HG03045 (cell line): ENCODE measurements at regions not wholly inside any gene's neighbourhood (a gene's known extent, or its start where the extent isn't known, plus 50 kb on each side); places are given as distances from the start of the nearest gene placed in this dataset.
"Not testable (repeated sequence)": the region's sequence is repeated elsewhere in the genome, so short reads cannot be mapped to it uniquely, and the experiment has no call there.

ENCODE experiments used
- ATAC-seq: cut with Tn5 transposase; IDR thresholded peaks from one replicate; pipeline ENCODE4 v1.9.1; 2021; ENCODE audit warnings: mild to moderate bottlenecking, moderate library complexity; ENCODE audit not compliant: unreplicated experiment

GRCh38 chr13:50616101-50616500 is 227.4 kb downstream of the DLEU7 start:
- ATAC-seq, result no peak

DNA sequence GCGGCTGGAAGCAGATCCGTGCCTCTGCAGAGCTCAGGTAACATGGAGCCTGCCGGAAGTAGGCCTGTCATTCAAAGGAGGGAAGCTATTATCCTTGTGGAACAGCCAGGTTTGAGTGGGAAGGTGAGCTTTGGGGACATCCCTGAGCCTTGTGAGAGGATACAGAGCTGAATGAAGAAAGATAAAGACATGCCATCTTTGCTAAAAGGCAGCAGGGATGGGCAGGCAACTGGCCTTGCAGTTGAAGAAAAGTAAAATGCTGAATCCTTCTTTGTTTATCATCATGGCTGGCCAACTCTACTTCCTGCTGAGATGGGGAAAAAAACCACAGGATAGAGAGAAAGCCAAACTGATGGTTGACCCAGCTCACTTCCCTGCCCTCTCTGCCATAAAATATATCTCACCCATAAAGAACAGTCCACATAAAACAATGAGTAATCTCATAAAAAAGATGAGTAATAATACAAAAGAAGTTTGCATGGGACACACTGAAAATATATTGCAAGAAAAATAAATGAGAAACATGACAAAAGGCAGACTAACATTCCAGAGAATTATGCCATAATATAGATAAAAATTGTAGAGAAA is 226.3 kb downstream of the DLEU7 start:
- ATAC-seq, result no peak

DNA sequence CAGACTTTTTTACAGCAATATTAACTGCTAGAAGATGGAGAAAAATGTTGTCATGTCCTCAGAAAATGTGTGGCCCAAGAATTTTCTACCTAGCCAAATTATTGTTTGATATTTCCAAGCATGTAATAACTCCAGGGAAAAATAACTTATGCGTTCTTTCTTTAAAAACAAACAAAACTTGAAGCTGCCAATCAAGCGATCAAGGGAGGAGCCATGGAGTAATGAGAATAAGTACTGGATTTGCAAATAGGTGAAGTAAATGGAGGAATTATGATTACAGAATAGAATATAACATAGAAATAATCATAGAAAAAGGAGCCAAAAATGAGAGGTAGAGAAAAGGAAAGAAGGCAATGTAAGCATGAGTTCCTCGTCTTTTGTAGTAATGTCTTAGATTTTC is 225.3 kb downstream of the DLEU7 start:
- ATAC-seq, result no peak

- no peak for ATAC-seq
Measured at GRCh38 chr13:50626101-50626547, 217.4 kb downstream of the DLEU7 start.

DNA sequence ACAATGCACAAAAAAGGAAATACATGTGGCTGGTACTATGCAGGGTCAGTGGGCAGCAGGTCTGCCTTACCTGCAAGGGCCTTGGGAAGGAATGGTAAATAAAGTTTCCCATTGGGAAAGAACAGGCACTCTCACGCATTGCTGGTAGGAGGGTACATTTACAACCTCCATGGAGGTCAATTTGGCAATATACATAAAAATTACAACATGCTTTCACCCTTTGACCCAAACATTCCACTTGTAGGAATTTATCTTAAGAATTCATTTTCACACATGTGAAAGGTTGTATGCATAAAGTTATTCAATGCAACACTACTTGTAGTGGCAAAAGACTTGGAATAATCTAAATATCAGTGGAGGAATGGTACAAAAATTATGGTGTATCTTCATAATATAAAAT is 216.4 kb downstream of the DLEU7 start:
- no peak for ATAC-seq

GRCh38 chr13:50628512-50628911 is 215.0 kb downstream of the DLEU7 start:
- ATAC-seq, result not testable (repeated sequence)

DNA sequence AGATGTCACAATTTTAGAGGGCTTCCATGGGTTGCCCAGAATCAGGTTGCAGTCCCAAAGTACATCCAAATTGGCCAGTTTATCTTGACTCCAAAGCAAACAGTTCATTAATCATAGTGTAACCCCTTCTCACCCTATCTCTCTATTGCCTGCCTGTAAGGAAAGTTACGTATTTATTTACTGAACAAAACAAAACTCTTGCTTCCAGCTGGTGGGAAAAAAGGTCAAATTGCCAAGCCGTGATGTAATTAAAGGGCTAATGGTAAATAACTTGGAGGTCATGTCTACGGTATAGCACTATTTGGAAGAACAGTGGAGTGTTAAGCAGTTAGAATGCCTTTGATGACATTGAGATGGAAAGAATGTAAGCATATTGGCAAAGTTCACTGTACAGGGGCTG is 214.0 kb downstream of the DLEU7 start:
- ATAC-seq, result no peak

GRCh38 chr13:50629966-50630365 is 213.5 kb downstream of the DLEU7 start:
- no peak for ATAC-seq

- no peak for ATAC-seq
Measured at GRCh38 chr13:50631041-50631440, 212.5 kb downstream of the DLEU7 start.

DNA sequence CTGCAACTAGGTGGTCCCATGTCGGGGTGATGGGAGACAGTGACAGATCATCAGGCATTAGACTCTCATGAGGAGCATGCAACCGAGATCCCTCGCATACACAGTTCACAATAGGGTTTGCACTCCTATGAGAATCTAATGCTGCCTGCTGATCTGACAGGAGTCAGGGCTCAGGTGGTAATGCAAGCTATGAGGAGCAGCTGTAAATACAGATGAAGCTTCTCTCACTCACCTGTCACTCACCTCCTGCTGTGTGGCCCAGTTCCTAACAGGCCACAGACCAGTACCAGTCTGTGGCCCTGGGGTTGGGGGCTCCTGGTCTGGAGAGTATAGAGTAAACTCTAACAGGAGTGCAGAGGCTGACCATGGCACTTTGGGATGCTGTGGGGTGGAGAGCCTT is 209.2 kb downstream of the DLEU7 start:
- no peak for ATAC-seq

GRCh38 chr13:50635504-50635903 is 208.0 kb downstream of the DLEU7 start:
- ATAC-seq, result no peak

DNA sequence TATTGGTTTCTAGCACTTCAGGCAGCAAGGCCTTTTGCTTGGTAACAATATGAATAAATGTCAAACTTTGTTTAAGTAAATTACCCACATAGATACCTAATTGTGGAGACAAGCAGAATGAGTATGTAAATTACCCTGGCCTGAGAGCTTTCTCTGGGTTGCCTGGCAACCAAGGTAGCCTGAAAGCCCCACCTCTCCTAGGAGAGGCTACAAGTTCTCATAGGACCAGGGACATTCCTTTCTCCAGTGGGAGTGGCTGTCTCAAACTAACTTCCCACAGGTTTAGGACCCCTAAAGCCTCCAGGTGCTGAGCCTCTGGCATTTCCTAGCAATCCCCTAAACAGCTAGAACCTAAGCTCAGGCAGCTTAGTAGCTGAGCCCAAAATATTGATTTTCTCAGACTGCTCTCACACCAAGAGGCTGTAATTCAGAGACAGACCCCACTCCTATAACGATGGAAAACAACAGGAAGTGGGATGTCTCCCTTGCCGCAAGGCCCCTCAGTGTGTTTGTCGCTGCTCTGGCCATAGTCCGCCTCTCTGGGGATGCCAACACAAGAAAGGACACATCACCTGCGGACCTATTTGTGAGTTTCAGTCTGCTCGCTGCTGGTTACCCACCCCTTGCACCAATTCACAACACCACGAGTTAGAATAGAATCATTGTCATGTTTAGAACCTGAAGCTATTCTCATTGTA is 207.3 kb downstream of the DLEU7 start:
- no peak for ATAC-seq

- ATAC-seq, result no peak
Measured at GRCh38 chr13:50643060-50643459, 200.4 kb downstream of the DLEU7 start.

GRCh38 chr13:50644081-50644871 is 199.2 kb downstream of the DLEU7 start:
- no peak for ATAC-seq

- ATAC-seq, result no peak
Measured at GRCh38 chr13:50645092-50645491, 198.4 kb downstream of the DLEU7 start.

DNA sequence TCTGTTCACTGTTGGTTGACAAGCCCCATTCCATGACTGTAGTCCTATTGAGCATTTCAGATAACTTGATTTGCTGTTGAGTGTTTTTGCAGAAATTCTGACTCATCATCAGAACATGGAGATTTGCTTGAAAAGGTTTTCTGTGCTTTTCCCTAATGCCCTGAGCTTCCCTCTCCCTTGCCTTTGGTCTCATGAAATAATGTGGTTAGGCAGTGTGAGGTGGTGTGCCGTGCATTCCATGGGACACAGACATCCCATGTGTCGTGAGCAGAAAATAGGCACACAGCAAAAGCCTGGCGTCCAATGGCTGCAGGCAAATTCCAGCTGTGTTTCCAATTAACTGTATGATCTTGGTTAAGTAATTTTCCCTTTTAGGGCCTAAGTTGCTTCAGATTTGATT is 197.4 kb downstream of the DLEU7 start:
- no peak for ATAC-seq

- ATAC-seq, result no peak
Measured at GRCh38 chr13:50649211-50649610, 194.3 kb downstream of the DLEU7 start.

DNA sequence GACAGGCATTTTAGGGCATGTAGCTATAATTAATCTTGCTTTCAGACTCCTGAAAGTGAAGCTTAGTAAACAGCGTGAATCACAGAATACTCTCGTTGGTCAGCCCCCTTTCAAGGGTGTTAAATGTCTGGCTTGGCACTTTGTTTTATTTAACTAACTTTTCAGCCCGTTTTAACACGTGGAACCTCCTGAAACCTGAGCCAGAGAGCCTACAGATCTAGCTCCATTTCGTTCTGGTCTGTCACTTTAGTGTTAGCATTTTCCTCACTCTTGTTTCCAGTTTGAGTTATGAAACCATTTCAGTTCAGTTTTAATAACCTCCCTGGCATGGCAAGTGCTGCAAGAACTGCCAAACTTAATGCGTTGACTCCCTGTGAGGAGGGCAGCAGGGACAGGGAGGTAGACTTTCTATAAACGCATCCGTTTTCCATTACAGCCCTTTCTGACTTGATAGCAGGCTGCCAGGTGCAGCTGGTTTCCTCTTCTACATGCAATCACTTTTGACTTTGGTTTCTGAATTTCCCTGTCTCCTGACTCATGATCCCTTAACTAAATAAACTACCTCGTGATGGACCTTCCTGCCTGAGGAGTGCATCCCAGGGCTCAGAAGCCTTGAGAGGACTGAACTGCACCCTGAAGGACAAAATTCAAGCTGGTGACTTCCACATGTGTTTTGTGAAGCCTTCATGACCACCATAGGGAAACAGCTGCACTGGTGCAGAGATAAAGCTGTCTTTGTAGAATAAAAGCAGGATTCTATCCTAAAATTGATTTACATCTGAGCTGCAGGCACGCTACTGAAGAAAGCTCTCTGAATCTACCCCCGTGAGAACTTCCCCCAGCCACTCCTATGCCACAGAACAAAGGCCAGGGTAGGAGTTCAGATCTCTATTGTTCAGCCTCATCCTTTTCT is 192.6 kb downstream of the DLEU7 start:
- no peak for ATAC-seq

DNA sequence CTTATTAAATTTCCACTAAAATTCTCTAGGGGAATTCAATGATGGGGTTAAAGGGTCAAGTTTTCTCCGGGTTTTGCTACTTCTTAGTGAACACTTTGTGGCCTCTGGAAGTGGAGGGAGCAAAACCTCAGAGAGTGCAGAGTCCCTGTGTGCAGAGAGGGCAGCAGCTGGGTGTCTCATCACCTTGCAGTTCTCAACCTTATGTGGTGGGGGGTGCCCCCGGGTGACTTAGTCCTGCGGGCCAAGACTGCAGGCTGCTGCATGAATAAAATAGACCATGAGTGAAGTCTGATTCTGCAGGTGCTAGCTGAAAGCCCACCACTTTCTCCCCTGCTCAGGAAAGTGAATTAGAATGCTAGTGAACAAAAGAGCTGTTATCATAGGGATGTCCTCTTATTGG is 191.6 kb downstream of the DLEU7 start:
- ATAC-seq, result no peak

- no peak for ATAC-seq
Measured at GRCh38 chr13:50654331-50654730, 189.2 kb downstream of the DLEU7 start.

DNA sequence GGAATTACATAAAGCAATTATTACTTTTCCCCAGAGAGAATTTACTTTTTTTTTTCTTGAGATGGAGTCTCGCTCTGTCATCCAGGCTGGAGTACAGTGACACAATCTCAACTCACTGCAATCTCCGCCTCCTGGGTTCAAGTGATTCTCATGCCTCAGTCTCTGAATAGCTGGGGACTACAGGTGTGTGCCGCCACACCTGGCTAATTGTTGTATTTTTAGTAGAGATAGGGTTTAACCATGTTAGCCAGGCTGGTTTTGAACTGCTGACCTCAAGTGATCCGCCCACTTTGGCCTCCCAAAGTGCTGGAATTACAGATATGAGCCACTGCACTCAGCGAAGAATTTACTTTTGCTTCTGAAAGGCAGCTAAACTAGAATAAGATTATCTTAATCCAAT is 181.6 kb downstream of the DLEU7 start:
- ATAC-seq, result not testable (repeated sequence)
